WERI-Rb-1 (cell line): ENCODE measurements at regions not wholly inside any gene's neighbourhood (a gene's known extent, or its start where the extent isn't known, plus 50 kb on each side); places are given as distances from the start of the nearest gene placed in this dataset.

ENCODE experiments used
- DNase-seq: peaks from one replicate; pipeline ENCODE4 v3.0.0-alpha.2; 2020
- H3K27ac ChIP-seq: fragments of 250-450 bp; sonication (Bioruptor Pico); 2 replicates; pipeline ENCODE4 v1.5.1; 2020; ENCODE audit warnings: mild to moderate bottlenecking, moderate library complexity
- H3K27me3 ChIP-seq: fragments of 250-450 bp; sonication (Bioruptor Pico); 2 replicates; pipeline ENCODE4 v1.5.1; 2021; ENCODE audit warnings: mild to moderate bottlenecking, low read depth, moderate library complexity; ENCODE audit not compliant: insufficient read depth, severe bottlenecking
- H3K36me3 ChIP-seq: fragments of 250-450 bp; sonication (Bioruptor Pico); 2 replicates; pipeline ENCODE4 v1.5.1; 2020; ENCODE audit warnings: mild to moderate bottlenecking, moderate library complexity
- H3K4me3 ChIP-seq: 2 replicates; pipeline ENCODE4 v1.5.1; 2011; ENCODE audit warnings: low read depth, mild to moderate bottlenecking, control low read depth, low read length
- H3K9me3 ChIP-seq: fragments of 250-450 bp; sonication (Bioruptor Pico); 2 replicates; pipeline ENCODE4 v1.5.1; 2021; ENCODE audit warnings: mild to moderate bottlenecking, moderate library complexity; ENCODE audit not compliant: severe bottlenecking
- TF ChIP-seq, protein P1 (sequence below): IDR thresholded peaks from 2 replicates; pipeline ENCODE4 v1.5.1; 2011; ENCODE audit warnings: low read depth, mild to moderate bottlenecking, control low read depth, inconsistent platforms, low read length

DNA sequence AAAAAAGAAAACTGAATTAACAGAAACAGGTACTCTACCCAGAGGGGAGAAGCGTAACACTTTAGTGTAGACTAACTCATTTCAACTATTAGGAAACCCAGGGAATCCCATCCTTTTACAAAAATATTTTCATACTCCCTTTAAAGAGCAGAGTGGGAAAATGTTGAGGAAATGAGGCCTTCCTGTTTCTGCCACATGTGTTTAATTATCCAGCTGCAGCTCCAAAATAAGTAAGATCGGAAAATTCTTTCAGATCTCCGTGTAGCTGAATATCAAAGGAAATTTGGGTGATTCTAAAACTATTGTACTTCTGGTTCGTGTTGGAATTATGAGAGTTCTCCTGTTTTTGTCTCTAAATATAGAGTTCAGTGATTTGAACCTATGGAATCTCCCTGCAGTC lies 58.0 kb upstream of the CAV2 start:
- Histone ChIP-seq H3K36me3 (no peaks in the 10 kb centered on the region), H3K27ac (no peak overlapping the region), H3K4me3 (no peak overlapping the region), H3K9me3 (no peaks in the 10 kb centered on the region), H3K27me3 (peaks cover 33% of the 10 kb centered on the region)
- TF ChIP-seq, protein P1, sequence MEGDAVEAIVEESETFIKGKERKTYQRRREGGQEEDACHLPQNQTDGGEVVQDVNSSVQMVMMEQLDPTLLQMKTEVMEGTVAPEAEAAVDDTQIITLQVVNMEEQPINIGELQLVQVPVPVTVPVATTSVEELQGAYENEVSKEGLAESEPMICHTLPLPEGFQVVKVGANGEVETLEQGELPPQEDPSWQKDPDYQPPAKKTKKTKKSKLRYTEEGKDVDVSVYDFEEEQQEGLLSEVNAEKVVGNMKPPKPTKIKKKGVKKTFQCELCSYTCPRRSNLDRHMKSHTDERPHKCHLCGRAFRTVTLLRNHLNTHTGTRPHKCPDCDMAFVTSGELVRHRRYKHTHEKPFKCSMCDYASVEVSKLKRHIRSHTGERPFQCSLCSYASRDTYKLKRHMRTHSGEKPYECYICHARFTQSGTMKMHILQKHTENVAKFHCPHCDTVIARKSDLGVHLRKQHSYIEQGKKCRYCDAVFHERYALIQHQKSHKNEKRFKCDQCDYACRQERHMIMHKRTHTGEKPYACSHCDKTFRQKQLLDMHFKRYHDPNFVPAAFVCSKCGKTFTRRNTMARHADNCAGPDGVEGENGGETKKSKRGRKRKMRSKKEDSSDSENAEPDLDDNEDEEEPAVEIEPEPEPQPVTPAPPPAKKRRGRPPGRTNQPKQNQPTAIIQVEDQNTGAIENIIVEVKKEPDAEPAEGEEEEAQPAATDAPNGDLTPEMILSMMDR = no peak
- DNase-seq = no peak

DNA sequence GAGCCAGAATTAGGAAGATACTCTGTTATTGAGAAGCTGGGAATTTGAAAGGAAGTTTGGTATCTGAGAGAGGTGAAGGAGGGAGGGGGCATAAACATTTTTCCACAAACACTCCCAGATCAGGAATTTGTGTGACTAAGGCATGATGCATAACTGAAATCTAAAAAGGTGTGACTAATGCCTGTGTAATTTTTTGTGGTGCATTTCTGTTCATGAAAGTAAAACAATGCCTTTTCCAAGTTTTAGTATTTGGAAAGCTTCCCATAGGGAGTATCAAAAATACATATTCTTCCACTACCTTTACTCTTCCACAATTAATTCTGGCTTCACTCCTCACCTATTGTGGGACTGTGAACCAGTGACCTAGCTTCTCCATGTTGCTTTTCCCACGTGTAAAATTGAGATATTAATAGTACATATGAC lies 56.4 kb upstream of the CAV2 start:
- H3K4me3 ChIP-seq = no peak overlapping the region
- peaks cover 35% of the 10 kb centered on the region for H3K27me3 ChIP-seq
- no peaks in the 10 kb centered on the region for H3K9me3 ChIP-seq
- no peak overlapping the region for H3K27ac ChIP-seq
- no peak for DNase-seq
- TF ChIP-seq, protein P1 = no peak
- no peaks in the 10 kb centered on the region for H3K36me3 ChIP-seq

DNA sequence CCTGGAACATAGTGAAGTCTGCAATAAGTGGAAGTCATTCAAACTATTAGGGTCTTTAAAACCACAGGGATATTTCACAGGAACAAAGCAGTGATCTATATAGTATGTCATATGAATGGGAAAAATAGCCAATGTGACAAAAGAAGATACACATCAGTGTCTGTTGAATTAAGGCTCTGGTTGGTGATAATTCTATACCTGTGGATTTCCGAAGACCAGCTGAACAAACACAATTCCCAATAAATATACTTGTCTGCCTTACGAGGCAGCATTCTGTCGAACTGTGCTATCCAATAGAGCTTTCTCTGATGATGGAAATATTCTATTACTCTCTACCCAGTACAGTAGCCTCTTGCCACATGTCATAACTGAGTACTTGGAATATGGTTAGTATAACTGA lies 55.9 kb upstream of the CAV2 start:
- Histone ChIP-seq H3K27ac (no peak overlapping the region), H3K36me3 (no peaks in the 10 kb centered on the region), H3K27me3 (peaks cover 32% of the 10 kb centered on the region), H3K9me3 (no peaks in the 10 kb centered on the region), H3K4me3 (no peak overlapping the region)
- no peak for DNase-seq
- TF ChIP-seq, protein P1 = no peak

DNA sequence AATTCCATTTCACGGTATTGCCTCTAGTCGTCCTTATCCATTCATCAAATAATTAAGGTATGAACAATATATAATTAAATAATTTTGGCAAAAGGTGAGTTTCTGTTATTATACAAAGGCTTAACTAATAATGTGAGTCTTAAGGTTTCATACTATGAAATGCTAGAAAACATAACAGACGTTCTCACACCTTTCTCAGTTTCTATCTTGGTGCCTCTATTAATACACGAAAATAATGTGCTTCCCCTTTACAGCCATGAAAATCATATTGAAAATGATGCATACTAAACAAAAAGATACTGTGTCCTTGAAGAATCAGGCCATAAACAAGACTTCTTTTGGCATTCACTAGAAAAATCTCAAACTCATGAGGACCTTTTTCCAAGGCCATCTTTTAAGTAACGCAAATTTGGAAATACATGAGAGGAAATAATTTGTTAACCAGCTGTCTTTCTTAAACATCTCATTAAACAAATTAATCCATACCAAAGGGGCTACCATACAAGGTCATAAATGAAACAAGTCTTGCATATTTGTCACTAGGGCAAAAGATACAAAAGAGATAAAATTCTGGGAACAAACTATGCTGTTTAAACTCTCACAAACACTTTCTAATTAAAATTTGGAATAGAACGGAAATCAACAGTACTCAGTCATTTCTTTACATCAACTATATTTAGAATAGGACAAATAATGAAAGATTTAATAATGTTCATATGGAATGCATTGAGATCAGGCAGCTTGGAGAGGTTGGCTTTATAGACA lies 53.9 kb upstream of the CAV2 start:
- H3K9me3 ChIP-seq = no peaks in the 10 kb centered on the region
- no peak overlapping the region for H3K4me3 ChIP-seq
- no peak overlapping the region for H3K27ac ChIP-seq
- TF ChIP-seq, protein P1 = no peak
- no peaks in the 10 kb centered on the region for H3K36me3 ChIP-seq
- H3K27me3 ChIP-seq = peaks cover 29% of the 10 kb centered on the region
- DNase-seq = no peak

DNA sequence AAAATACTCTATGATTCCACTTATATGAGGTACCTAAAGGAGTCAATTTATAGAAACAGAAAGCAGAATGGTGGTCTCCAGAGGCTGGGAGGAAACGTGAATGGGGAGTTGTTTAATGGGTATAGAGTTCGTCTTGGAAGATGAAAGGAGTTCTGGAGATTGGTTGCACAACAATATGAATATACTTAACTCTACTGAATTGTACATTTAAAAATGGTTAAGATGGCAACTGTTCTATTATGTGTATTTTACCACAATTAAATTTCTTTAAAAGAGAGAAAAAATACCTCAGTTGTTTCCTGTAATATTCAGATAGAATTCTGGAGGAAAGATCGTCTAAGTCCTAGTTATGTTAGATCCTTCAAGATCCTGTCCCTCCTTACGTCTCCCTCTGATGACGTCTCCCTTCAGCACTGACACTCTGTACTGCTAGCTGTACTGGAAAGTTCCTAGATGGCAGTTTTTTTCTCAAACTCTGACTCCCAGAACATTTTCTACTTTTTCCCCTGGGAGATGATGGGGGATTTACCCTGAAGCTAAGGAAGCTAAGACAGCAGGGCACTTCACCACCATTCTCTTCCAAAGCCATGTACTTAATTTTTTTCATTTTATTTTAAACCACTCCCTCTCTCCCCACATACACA lies 53.2 kb upstream of the CAV2 start:
- H3K27ac ChIP-seq = no peak overlapping the region
- no peaks in the 10 kb centered on the region for H3K9me3 ChIP-seq
- no peak overlapping the region for H3K4me3 ChIP-seq
- no peak for DNase-seq
- TF ChIP-seq, protein P1 = no peak
- H3K36me3 ChIP-seq = no peaks in the 10 kb centered on the region
- peaks cover 28% of the 10 kb centered on the region for H3K27me3 ChIP-seq
